ENCODE measurements at regions not wholly inside any gene's neighbourhood (a gene's known extent, or its start where the extent isn't known, plus 50 kb on each side); places are given as distances from the start of the nearest gene placed in this dataset.

DNA sequence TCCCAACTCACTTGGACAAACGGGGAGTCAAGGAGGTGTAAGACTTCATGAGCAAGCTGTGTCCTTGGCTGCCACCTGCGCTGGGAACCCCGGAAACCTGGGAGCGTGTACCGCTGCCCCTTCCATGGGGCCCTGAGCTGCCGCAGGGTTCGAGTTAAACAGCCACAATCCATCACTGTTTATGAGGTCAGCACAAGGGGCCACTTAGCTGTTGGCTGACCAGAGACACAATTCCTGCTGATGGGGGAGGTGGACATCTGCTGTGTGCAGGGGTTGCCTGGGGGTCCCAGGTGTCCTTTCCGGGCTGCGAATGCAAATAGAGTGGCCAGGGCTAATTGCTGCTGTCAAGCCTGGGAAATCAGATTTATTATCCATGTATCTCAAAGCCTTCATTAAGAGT lies 549.3 kb downstream of the BRD1 start:
- H3K9me2 ChIP-seq (replicated peaks; ENCODE audit: control insufficient read depth, low read length), result no peaks in the 10 kb centered on the region
- no peaks in the 10 kb centered on the region for H3K4me1 ChIP-seq (ENCODE audit: control insufficient read depth, low read length)
- H3F3A ChIP-seq (ENCODE audit: control insufficient read depth, insufficient read depth), result no peaks in the 10 kb centered on the region
- H3K36me3 ChIP-seq (ENCODE audit: control insufficient read depth, low read length), result no peaks in the 10 kb centered on the region
- no peaks in the 10 kb centered on the region for H3K9me3 ChIP-seq (ENCODE audit: control insufficient read depth, insufficient read depth, low read length)
- H4K20me1 ChIP-seq (ENCODE audit: control insufficient read depth, insufficient read depth, low read depth, low read length), result no peaks in the 10 kb centered on the region
- no peak overlapping the region for H3K4me2 ChIP-seq (ENCODE audit: low read length)
- no peaks in the 10 kb centered on the region for H3K79me2 ChIP-seq (ENCODE audit: control insufficient read depth, low read length)
- no peak overlapping the region for H3K4me3 ChIP-seq (ENCODE audit: low read length)
- TF ChIP-seq, protein P1, sequence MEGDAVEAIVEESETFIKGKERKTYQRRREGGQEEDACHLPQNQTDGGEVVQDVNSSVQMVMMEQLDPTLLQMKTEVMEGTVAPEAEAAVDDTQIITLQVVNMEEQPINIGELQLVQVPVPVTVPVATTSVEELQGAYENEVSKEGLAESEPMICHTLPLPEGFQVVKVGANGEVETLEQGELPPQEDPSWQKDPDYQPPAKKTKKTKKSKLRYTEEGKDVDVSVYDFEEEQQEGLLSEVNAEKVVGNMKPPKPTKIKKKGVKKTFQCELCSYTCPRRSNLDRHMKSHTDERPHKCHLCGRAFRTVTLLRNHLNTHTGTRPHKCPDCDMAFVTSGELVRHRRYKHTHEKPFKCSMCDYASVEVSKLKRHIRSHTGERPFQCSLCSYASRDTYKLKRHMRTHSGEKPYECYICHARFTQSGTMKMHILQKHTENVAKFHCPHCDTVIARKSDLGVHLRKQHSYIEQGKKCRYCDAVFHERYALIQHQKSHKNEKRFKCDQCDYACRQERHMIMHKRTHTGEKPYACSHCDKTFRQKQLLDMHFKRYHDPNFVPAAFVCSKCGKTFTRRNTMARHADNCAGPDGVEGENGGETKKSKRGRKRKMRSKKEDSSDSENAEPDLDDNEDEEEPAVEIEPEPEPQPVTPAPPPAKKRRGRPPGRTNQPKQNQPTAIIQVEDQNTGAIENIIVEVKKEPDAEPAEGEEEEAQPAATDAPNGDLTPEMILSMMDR (IDR thresholded peaks at IDR 0.05; ENCODE audit: low read depth, low read length, poor library complexity, severe bottlenecking), result no peak
- TF ChIP-seq EZH2phosphoT487 (IDR thresholded peaks at IDR 0.05; ENCODE audit: borderline replicate concordance, low read length), result no peak
- 0 out of 2 replicates have a peak, but pooled peaks cover 3% of the 10 kb centered on the region for H3K27me3 ChIP-seq (ENCODE audit: control insufficient read depth, low read length)
- H3K27ac ChIP-seq (ENCODE audit: low read depth, low read length), result no peak overlapping the region

DNA sequence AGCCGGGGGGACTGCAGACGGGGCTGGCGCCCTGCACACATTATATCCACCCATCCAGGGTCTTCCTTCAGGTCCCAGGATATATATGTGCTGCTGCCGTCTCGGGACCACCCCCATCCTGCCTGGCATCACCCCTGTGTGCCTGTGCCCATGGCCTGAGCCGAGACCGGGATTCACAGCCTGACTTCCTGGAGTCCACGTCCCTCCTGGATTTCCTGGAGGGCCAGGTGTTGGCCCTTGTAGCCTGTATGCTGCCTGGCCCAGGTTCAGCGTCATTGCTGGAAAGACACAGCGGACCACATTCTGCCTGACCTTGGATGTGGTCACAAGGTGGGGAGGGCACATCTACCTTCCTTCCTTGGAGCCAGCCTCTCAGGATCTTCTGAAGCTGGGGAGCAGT lies 551.1 kb downstream of the BRD1 start:
- H3K4me3 ChIP-seq (ENCODE audit: low read length), result no peak overlapping the region
- no peaks in the 10 kb centered on the region for H3F3A ChIP-seq (ENCODE audit: control insufficient read depth, insufficient read depth)
- no peaks in the 10 kb centered on the region for H4K20me1 ChIP-seq (ENCODE audit: control insufficient read depth, insufficient read depth, low read depth, low read length)
- H3K9me3 ChIP-seq (ENCODE audit: control insufficient read depth, insufficient read depth, low read length), result no peaks in the 10 kb centered on the region
- H3K4me1 ChIP-seq (ENCODE audit: control insufficient read depth, low read length), result no peaks in the 10 kb centered on the region
- 0 out of 2 replicates have a peak, but pooled peaks cover 3% of the 10 kb centered on the region for H3K27me3 ChIP-seq (ENCODE audit: control insufficient read depth, low read length)
- no peaks in the 10 kb centered on the region for H3K36me3 ChIP-seq (ENCODE audit: control insufficient read depth, low read length)
- H3K4me2 ChIP-seq (ENCODE audit: low read length), result no peak overlapping the region
- no peak overlapping the region for H3K27ac ChIP-seq (ENCODE audit: low read depth, low read length)
- TF ChIP-seq, protein P1 (IDR thresholded peaks at IDR 0.05; ENCODE audit: low read depth, low read length, poor library complexity, severe bottlenecking), result no peak
- no peak for TF ChIP-seq EZH2phosphoT487 (IDR thresholded peaks at IDR 0.05; ENCODE audit: borderline replicate concordance, low read length)
- H3K9me2 ChIP-seq (replicated peaks; ENCODE audit: control insufficient read depth, low read length), result no peaks in the 10 kb centered on the region
- H3K79me2 ChIP-seq (ENCODE audit: control insufficient read depth, low read length), result no peaks in the 10 kb centered on the region

DNA sequence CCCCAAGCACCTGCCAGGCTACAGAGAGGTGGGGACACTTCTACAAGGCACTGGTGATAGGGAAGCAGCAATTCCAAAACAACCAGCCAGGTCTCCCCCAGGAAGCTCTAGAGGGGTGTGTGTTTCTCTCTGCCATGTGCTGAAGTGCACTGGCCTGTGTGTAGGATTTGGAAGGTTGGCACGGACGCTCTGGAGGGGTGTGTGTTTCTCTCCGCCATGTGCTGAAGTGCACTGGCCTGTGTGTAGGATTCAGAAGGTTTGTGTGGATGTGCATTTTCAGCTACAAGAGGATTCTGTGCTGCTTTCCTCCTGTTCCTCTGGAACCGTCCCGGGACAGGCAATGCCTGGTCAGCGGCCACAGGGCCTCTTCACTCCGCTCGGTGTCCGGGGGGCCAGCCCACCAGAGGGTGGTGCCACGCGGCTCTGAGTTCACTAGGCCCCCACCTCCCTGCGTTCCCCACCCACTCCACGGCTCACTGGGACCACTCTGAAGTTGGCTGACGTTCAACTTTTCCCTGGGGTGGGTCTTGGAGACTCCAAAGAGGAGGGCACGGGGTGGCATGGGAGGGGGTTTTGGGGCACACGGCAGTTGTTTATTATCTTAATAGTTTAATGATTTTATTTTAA lies 552.8 kb downstream of the BRD1 start:
- Histone ChIP-seq H3K9me3 (ENCODE audit: control insufficient read depth, insufficient read depth, low read length) (no peaks in the 10 kb centered on the region), H3K27ac (ENCODE audit: low read depth, low read length) (no peak overlapping the region), H3K36me3 (ENCODE audit: control insufficient read depth, low read length) (no peaks in the 10 kb centered on the region), H3K4me2 (ENCODE audit: low read length) (no peak overlapping the region), H3F3A (ENCODE audit: control insufficient read depth, insufficient read depth) (no peaks in the 10 kb centered on the region), H4K20me1 (ENCODE audit: control insufficient read depth, insufficient read depth, low read depth, low read length) (no peaks in the 10 kb centered on the region), H3K9me2 (replicated peaks; ENCODE audit: control insufficient read depth, low read length) (no peaks in the 10 kb centered on the region), H3K4me3 (ENCODE audit: low read length) (no peak overlapping the region), H3K79me2 (ENCODE audit: control insufficient read depth, low read length) (no peaks in the 10 kb centered on the region), H3K27me3 (ENCODE audit: control insufficient read depth, low read length) (no peaks in the 10 kb centered on the region), H3K4me1 (ENCODE audit: control insufficient read depth, low read length) (no peaks in the 10 kb centered on the region)
- TF ChIP-seq EZH2phosphoT487 (IDR thresholded peaks at IDR 0.05; ENCODE audit: borderline replicate concordance, low read length), result no peak
- TF ChIP-seq, protein P1 (IDR thresholded peaks at IDR 0.05; ENCODE audit: low read depth, low read length, poor library complexity, severe bottlenecking), result no peak
